SK-N-SH (cell line): ENCODE measurements at regions not wholly inside any gene's neighbourhood (a gene's known extent, or its start where the extent isn't known, plus 50 kb on each side); places are given as distances from the start of the nearest gene placed in this dataset.

Experiments
- CTCF ChIA-PET: fragments of 300-600, 350-600 bp; formaldehyde crosslinking; extraction: SDS; loops from one replicate; lab custom pipeline; 2021; lab: Yijun Ruan, JAX
- POLR2A ChIA-PET: fragments of 350-600 bp; sonication (Branson Sonifier 250); formaldehyde crosslinking; extraction: SDS; loops from one replicate; lab custom pipeline; 2020; ENCODE audit warnings: antibody characterized with exemption, inconsistent platforms; lab: Yijun Ruan, JAX
- DNase-seq: peaks from one replicate; pipeline ENCODE4 v3.0.0; 2012
- H2AFZ ChIP-seq: fragments of 200-600 bp; sonication (generic); 2 replicates; pipeline ENCODE4 v1.8.1; 2016; ENCODE audit warnings: antibody characterized with exemption, mild to moderate bottlenecking, low read depth
- H3F3A ChIP-seq: fragments of 200-600 bp; sonication (generic); replicated peaks from 2 replicates; pipeline ENCODE3; 2016; ENCODE audit warnings: antibody characterized with exemption, mild to moderate bottlenecking; ENCODE audit not compliant: insufficient read depth
- H3K27ac ChIP-seq, 2 experiments: fragments of 200-500 bp in 1 of 2; fragments of 200-600 bp in 1 of 2; sonication (Bioruptor generic) in 1 of 2; sonication (generic), shearing (Covaris generic) in 1 of 2; 2 replicates each; pipeline versions ENCODE4 v1.5.1 to v1.6.1; 2014 to 2016; ENCODE audit warnings: low read depth in 2 of 2, inconsistent platforms in 1 of 2, low read length in 1 of 2, mild to moderate bottlenecking in 1 of 2, mixed read lengths in 1 of 2
- H3K27me3 ChIP-seq: fragments of 200-600 bp; sonication (generic), shearing (Covaris generic); 2 replicates; pipeline ENCODE4 v1.6.1; 2016; ENCODE audit warnings: mixed run types; ENCODE audit not compliant: insufficient read depth
- H3K36me3 ChIP-seq, 2 experiments: fragments of 200-500 bp in 1 of 2; fragments of 200-600 bp in 1 of 2; sonication (Bioruptor generic) in 1 of 2; sonication (generic) in 1 of 2; replicated peaks in 1 of 2; 2 replicates each; pipeline versions ENCODE3 to v1.5.1; 2014 to 2016; ENCODE audit warnings: low read length in 1 of 2, mild to moderate bottlenecking in 1 of 2; ENCODE audit not compliant: insufficient read depth in 2 of 2, control insufficient read depth in 1 of 2
- H3K4me1 ChIP-seq, 2 experiments: fragments of 200-500 bp in 1 of 2; fragments of 200-600 bp in 1 of 2; sonication (Bioruptor generic) in 1 of 2; sonication (generic), shearing (Covaris generic) in 1 of 2; 2 replicates each; pipeline versions ENCODE4 v1.5.1 to v1.6.1; 2014 to 2016; ENCODE audit warnings: low read depth in 1 of 2, low read length in 1 of 2, mixed run types in 1 of 2; ENCODE audit not compliant: insufficient read depth in 2 of 2, control insufficient read depth in 1 of 2
- H3K4me2 ChIP-seq: fragments of 200-600 bp; sonication (generic), shearing (Covaris generic); 2 replicates; pipeline ENCODE4 v1.6.1; 2017; ENCODE audit warnings: mixed run types
- H3K4me3 ChIP-seq, 2 experiments: fragments of 200-500 bp in 1 of 2; fragments of 200-600 bp in 1 of 2; sonication (Bioruptor generic) in 1 of 2; sonication (generic), shearing (Covaris generic) in 1 of 2; 2 replicates each; pipeline versions ENCODE4 v1.5.1 to v1.8.1; 2014 to 2016; ENCODE audit warnings: low read depth in 2 of 2, inconsistent platforms in 1 of 2, low read length in 1 of 2, mild to moderate bottlenecking in 1 of 2, mixed read lengths in 1 of 2, moderate library complexity in 1 of 2
- H3K79me2 ChIP-seq: fragments of 200-600 bp; sonication (generic); 2 replicates; pipeline ENCODE4 v1.8.1; 2017; ENCODE audit warnings: mild to moderate bottlenecking; ENCODE audit not compliant: insufficient read depth
- H3K9ac ChIP-seq: fragments of 200-600 bp; sonication (generic); 2 replicates; pipeline ENCODE4 v1.6.1; 2017; ENCODE audit warnings: mixed run types
- H3K9me2 ChIP-seq: fragments of 200-600 bp; sonication (generic); 2 replicates; pipeline ENCODE4 v1.6.1; 2017; ENCODE audit warnings: mixed run types
- H3K9me3 ChIP-seq: fragments of 200-600 bp; sonication (generic); 2 replicates; pipeline ENCODE4 v1.6.1; 2017; ENCODE audit warnings: mixed run types, mild to moderate bottlenecking, moderate library complexity
- H4K20me1 ChIP-seq: fragments of 200-600 bp; sonication (generic); 2 replicates; pipeline ENCODE4 v1.6.1; 2017; ENCODE audit warnings: mild to moderate bottlenecking, mixed run types; ENCODE audit not compliant: insufficient read depth
- CHD2 ChIP-seq: fragments of 150-350 bp; IDR thresholded peaks from 2 replicates; pipeline ENCODE4 v1.6.1; 2018; ENCODE audit warnings: low read length; ENCODE audit not compliant: partially characterized antibody
- ELF1 ChIP-seq: IDR thresholded peaks from 2 replicates; pipeline ENCODE4 v1.4.0; 2012
- EP300 ChIP-seq, 2 experiments: IDR thresholded peaks; 2 replicates each; pipeline versions ENCODE4 v1.4.0 to v1.6.1; 2012; ENCODE audit warnings: borderline replicate concordance in 1 of 2, low read depth in 1 of 2, low read length in 1 of 2
- EZH2phosphoT487 ChIP-seq: fragments of 200-600 bp; sonication (generic); IDR thresholded peaks from 2 replicates; pipeline ENCODE4 v1.6.1; 2017; ENCODE audit warnings: low read depth, mixed run types, mild to moderate bottlenecking, antibody characterized with exemption, moderate library complexity, borderline replicate concordance
- FOSL2 ChIP-seq: IDR thresholded peaks from 2 replicates; pipeline ENCODE4 v1.4.0; 2012; ENCODE audit warnings: low read depth, mild to moderate bottlenecking, moderate library complexity, borderline replicate concordance
- FOXJ3 ChIP-seq: sonication (generic); formaldehyde crosslinking; IDR thresholded peaks from 2 replicates; pipeline ENCODE4 v1.5.1; 2020; ENCODE audit warnings: mild to moderate bottlenecking, missing genetic modification reagents
- GATA2 ChIP-seq: sonication (generic); formaldehyde crosslinking; IDR thresholded peaks from 2 replicates; pipeline ENCODE4 v1.5.0; 2020; ENCODE audit warnings: mild to moderate bottlenecking, missing genetic modification reagents
- JUND ChIP-seq: IDR thresholded peaks from 2 replicates; pipeline ENCODE4 v1.4.0; 2012
- MXI1 ChIP-seq: IDR thresholded peaks from 2 replicates; pipeline ENCODE4 v1.6.1; 2012; ENCODE audit warnings: mild to moderate bottlenecking, low read depth, low read length, improper control_type of control experiment
- NRF1 ChIP-seq: IDR thresholded peaks from 2 replicates; pipeline ENCODE4 v1.6.1; 2012; ENCODE audit warnings: low read depth, mild to moderate bottlenecking, low read length
- RAD21 ChIP-seq: IDR thresholded peaks from 2 replicates; pipeline ENCODE4 v1.6.1; 2012; ENCODE audit warnings: mild to moderate bottlenecking, low read length
- RFX5 ChIP-seq: IDR thresholded peaks from 2 replicates; pipeline ENCODE4 v1.6.1; 2012; ENCODE audit warnings: mild to moderate bottlenecking, improper control_type of control experiment, low read length
- SIN3A ChIP-seq: IDR thresholded peaks from 2 replicates; pipeline ENCODE4 v1.6.1; 2012; ENCODE audit warnings: low read depth, mild to moderate bottlenecking, low read length, moderate library complexity, borderline replicate concordance
- TAF1 ChIP-seq: IDR thresholded peaks from 2 replicates; pipeline ENCODE4 v1.6.1; 2012; ENCODE audit warnings: low read depth, mild to moderate bottlenecking, low read length, moderate library complexity, borderline replicate concordance
- WGBS: methylation state at CpG from one replicate; pipeline ENCODE4 v1.1.6; 2017; ENCODE audit warnings: low lambda C conversion rate; 5-methylcytosine and 5-hydroxymethylcytosine counted together
- TF ChIP-seq, protein P1 (sequence below): IDR thresholded peaks from 2 replicates; pipeline ENCODE4 v1.4.0; 2012; ENCODE audit warnings: low read depth, borderline replicate concordance
- TF ChIP-seq, protein P2 (sequence below): IDR thresholded peaks from 2 replicates; pipeline ENCODE4 v1.6.1; 2012; ENCODE audit warnings: mild to moderate bottlenecking, low read depth, low read length, moderate library complexity
- TF ChIP-seq, protein P3 (sequence below): IDR thresholded peaks from 2 replicates; pipeline ENCODE4; 2012
- TF ChIP-seq, protein P4 (sequence below): fragments of 200-600 bp; sonication (generic); IDR thresholded peaks from 2 replicates; pipeline ENCODE4 v1.6.1; 2017; ENCODE audit warnings: antibody characterized with exemption, mild to moderate bottlenecking, moderate library complexity
- TF ChIP-seq, protein P5 (sequence below): fragments of 150-350 bp; IDR thresholded peaks from 2 replicates; pipeline ENCODE4 v1.6.1; 2017; ENCODE audit warnings: antibody characterized with exemption, low read length, low read depth, borderline replicate concordance

DNA sequence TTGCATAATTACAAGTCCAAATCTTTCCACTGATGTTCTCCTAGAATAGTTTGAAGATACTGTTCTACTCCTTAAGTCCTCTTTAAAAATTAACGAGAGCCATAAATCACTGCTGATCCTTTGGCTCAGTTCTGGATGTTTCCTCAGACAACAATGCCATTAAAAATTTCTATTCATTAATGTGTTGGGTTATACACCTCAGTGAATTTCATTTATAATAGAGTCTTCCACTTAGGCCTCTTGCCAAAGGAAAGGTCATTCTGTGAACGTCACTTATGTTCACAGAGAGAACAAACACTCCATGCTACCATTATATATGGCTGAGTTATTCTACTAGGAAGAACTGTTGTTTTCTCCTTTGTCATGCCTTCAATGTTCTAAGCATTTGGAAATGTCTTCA is 1472.3 kb upstream of the CELF4 start:
- no peaks in the 10 kb centered on the region for H3F3A ChIP-seq
- H3K9me2 ChIP-seq, result no peaks in the 10 kb centered on the region
- H3K79me2 ChIP-seq, result no peaks in the 10 kb centered on the region
- WGBS, result 7% methylated on average over 2 of the region's 2 CpGs
- TF ChIP-seq RFX5 (no peak), NRF1 (no peak), EZH2phosphoT487 (no peak)
- TF ChIP-seq, all 33 proteins: peak for 0
- Histone ChIP-seq H4K20me1 (no peaks in the 10 kb centered on the region), H3K4me1 (no peaks in the 10 kb centered on the region), H3K27me3 (no peaks in the 10 kb centered on the region), H3K27ac (no peak overlapping the region), H3K36me3 (no peaks in the 10 kb centered on the region), H3K9me3 (peaks cover 4% of the 10 kb centered on the region), H3K4me2 (no peak overlapping the region), H3K9ac (no peak overlapping the region), H2AFZ (no peak overlapping the region), H3K4me3 (no peak overlapping the region)
- ChIA-PET CTCF (no interaction called here), POLR2A (no interaction called here)
- DNase-seq, result no peak

DNA sequence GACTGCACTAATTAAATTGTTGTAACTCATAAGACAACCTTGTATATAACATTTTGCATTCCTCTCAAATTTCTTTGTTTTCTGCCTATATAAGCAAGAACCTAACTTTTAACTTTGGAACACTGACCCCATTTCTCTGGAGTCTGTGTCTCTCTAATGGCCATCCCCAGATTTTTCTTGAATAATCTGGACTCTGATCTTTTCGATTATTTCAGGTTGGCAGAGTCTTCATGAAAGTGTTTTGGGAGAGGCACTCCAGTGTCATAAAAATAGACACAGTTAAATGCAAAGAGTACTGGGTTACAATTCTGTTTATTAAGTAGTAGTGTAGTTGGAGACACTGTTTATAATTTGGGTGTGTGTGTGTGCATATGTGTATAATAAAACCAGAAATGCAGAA is 1467.7 kb upstream of the CELF4 start:
- Histone ChIP-seq H3K27me3 (no peaks in the 10 kb centered on the region), H3K9ac (no peak overlapping the region), H3K4me1 (no peaks in the 10 kb centered on the region), H2AFZ (no peak overlapping the region), H3K9me3 (no peaks in the 10 kb centered on the region; the same call in 1 of the 2 replicates), H3K4me3 (no peak overlapping the region), H3F3A (no peaks in the 10 kb centered on the region), H3K9me2 (no peaks in the 10 kb centered on the region)
- no peak for DNase-seq
- POLR2A ChIA-PET, result no interaction called here
- CTCF ChIA-PET, result interaction anchor here (1.2 kb wide), 1 partner anchor 13 kb away, joined by 3 read pairs; no protein-coding TSS in a partner anchor
- WGBS, result 17% methylated on average over 1 of the region's 1 CpG
- TF ChIP-seq TAF1 (no peak), RAD21 (no peak), NRF1 (no peak), FOSL2 (no peak), FOXJ3 (CRISPR knock-in tag) (no peak), JUND (no peak), GATA2 (CRISPR knock-in tag) (no peak), ELF1 (no peak), EP300 (IDR thresholded peaks at IDR 0.05; ENCODE audit: borderline replicate concordance in 1 of 2, low read depth in 1 of 2, low read length in 1 of 2) (no peak), CHD2 (no peak), SIN3A (no peak), RFX5 (no peak), MXI1 (no peak)
- TF ChIP-seq, protein P1, sequence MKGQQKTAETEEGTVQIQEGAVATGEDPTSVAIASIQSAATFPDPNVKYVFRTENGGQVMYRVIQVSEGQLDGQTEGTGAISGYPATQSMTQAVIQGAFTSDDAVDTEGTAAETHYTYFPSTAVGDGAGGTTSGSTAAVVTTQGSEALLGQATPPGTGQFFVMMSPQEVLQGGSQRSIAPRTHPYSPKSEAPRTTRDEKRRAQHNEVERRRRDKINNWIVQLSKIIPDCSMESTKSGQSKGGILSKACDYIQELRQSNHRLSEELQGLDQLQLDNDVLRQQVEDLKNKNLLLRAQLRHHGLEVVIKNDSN, result no peak
- TF ChIP-seq, protein P2, sequence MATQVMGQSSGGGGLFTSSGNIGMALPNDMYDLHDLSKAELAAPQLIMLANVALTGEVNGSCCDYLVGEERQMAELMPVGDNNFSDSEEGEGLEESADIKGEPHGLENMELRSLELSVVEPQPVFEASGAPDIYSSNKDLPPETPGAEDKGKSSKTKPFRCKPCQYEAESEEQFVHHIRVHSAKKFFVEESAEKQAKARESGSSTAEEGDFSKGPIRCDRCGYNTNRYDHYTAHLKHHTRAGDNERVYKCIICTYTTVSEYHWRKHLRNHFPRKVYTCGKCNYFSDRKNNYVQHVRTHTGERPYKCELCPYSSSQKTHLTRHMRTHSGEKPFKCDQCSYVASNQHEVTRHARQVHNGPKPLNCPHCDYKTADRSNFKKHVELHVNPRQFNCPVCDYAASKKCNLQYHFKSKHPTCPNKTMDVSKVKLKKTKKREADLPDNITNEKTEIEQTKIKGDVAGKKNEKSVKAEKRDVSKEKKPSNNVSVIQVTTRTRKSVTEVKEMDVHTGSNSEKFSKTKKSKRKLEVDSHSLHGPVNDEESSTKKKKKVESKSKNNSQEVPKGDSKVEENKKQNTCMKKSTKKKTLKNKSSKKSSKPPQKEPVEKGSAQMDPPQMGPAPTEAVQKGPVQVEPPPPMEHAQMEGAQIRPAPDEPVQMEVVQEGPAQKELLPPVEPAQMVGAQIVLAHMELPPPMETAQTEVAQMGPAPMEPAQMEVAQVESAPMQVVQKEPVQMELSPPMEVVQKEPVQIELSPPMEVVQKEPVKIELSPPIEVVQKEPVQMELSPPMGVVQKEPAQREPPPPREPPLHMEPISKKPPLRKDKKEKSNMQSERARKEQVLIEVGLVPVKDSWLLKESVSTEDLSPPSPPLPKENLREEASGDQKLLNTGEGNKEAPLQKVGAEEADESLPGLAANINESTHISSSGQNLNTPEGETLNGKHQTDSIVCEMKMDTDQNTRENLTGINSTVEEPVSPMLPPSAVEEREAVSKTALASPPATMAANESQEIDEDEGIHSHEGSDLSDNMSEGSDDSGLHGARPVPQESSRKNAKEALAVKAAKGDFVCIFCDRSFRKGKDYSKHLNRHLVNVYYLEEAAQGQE, result no peak
- TF ChIP-seq, protein P3, sequence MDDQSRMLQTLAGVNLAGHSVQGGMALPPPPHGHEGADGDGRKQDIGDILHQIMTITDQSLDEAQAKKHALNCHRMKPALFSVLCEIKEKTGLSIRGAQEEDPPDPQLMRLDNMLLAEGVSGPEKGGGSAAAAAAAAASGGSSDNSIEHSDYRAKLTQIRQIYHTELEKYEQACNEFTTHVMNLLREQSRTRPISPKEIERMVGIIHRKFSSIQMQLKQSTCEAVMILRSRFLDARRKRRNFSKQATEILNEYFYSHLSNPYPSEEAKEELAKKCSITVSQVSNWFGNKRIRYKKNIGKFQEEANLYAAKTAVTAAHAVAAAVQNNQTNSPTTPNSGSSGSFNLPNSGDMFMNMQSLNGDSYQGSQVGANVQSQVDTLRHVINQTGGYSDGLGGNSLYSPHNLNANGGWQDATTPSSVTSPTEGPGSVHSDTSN, result no peak
- TF ChIP-seq, protein P4, sequence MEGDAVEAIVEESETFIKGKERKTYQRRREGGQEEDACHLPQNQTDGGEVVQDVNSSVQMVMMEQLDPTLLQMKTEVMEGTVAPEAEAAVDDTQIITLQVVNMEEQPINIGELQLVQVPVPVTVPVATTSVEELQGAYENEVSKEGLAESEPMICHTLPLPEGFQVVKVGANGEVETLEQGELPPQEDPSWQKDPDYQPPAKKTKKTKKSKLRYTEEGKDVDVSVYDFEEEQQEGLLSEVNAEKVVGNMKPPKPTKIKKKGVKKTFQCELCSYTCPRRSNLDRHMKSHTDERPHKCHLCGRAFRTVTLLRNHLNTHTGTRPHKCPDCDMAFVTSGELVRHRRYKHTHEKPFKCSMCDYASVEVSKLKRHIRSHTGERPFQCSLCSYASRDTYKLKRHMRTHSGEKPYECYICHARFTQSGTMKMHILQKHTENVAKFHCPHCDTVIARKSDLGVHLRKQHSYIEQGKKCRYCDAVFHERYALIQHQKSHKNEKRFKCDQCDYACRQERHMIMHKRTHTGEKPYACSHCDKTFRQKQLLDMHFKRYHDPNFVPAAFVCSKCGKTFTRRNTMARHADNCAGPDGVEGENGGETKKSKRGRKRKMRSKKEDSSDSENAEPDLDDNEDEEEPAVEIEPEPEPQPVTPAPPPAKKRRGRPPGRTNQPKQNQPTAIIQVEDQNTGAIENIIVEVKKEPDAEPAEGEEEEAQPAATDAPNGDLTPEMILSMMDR, result no peak
- TF ChIP-seq, protein P5, sequence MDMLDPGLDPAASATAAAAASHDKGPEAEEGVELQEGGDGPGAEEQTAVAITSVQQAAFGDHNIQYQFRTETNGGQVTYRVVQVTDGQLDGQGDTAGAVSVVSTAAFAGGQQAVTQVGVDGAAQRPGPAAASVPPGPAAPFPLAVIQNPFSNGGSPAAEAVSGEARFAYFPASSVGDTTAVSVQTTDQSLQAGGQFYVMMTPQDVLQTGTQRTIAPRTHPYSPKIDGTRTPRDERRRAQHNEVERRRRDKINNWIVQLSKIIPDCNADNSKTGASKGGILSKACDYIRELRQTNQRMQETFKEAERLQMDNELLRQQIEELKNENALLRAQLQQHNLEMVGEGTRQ, result no peak
- TF ChIP-seq, all 33 proteins: peak for 0
- H4K20me1 ChIP-seq, result no peaks in the 10 kb centered on the region
- no peaks in the 10 kb centered on the region for H3K36me3 ChIP-seq
- no peak overlapping the region for H3K27ac ChIP-seq
- H3K79me2 ChIP-seq, result no peaks in the 10 kb centered on the region
- H3K4me2 ChIP-seq, result no peak overlapping the region
